ENCODE measurements at regions not wholly inside any gene's neighbourhood (a gene's known extent, or its start where the extent isn't known, plus 50 kb on each side); places are given as distances from the start of the nearest gene placed in this dataset.

DNA sequence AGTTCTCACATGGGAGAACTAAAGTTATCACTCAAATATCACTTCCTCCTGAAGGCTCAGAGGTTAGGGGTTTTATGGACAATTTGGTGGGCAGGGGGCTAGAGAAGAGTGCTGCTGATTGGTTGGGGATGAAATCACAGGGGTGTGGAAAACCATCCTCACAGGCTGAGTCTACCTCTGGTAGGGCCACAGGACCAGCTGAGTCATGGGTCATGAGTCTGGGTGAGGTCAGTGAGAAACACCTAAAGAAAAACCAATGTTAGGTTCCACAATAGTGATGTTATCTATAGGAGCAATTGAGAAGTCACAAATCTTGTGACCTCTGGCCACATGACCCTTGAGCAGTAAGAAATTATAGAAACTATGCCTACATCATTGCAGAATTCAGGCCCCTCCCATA is 203.3 kb upstream of the TARS1 start:
- TF ChIP-seq, protein P1, sequence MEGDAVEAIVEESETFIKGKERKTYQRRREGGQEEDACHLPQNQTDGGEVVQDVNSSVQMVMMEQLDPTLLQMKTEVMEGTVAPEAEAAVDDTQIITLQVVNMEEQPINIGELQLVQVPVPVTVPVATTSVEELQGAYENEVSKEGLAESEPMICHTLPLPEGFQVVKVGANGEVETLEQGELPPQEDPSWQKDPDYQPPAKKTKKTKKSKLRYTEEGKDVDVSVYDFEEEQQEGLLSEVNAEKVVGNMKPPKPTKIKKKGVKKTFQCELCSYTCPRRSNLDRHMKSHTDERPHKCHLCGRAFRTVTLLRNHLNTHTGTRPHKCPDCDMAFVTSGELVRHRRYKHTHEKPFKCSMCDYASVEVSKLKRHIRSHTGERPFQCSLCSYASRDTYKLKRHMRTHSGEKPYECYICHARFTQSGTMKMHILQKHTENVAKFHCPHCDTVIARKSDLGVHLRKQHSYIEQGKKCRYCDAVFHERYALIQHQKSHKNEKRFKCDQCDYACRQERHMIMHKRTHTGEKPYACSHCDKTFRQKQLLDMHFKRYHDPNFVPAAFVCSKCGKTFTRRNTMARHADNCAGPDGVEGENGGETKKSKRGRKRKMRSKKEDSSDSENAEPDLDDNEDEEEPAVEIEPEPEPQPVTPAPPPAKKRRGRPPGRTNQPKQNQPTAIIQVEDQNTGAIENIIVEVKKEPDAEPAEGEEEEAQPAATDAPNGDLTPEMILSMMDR (IDR thresholded peaks at IDR 0.05 in 4 of 5, conservative IDR thresholded peaks at IDR 0.05 in 1 of 5): no peak
- TF ChIP-seq POLR2A (IDR thresholded peaks at IDR 0.05): no peak
